ENCODE measurements at regions not wholly inside any gene's neighbourhood (a gene's known extent, or its start where the extent isn't known, plus 50 kb on each side); places are given as distances from the start of the nearest gene placed in this dataset.

GRCh38 chr17:63293323-63294075 is 152.6 kb downstream of the CYB561 start:
- TF ChIP-seq, protein P1, sequence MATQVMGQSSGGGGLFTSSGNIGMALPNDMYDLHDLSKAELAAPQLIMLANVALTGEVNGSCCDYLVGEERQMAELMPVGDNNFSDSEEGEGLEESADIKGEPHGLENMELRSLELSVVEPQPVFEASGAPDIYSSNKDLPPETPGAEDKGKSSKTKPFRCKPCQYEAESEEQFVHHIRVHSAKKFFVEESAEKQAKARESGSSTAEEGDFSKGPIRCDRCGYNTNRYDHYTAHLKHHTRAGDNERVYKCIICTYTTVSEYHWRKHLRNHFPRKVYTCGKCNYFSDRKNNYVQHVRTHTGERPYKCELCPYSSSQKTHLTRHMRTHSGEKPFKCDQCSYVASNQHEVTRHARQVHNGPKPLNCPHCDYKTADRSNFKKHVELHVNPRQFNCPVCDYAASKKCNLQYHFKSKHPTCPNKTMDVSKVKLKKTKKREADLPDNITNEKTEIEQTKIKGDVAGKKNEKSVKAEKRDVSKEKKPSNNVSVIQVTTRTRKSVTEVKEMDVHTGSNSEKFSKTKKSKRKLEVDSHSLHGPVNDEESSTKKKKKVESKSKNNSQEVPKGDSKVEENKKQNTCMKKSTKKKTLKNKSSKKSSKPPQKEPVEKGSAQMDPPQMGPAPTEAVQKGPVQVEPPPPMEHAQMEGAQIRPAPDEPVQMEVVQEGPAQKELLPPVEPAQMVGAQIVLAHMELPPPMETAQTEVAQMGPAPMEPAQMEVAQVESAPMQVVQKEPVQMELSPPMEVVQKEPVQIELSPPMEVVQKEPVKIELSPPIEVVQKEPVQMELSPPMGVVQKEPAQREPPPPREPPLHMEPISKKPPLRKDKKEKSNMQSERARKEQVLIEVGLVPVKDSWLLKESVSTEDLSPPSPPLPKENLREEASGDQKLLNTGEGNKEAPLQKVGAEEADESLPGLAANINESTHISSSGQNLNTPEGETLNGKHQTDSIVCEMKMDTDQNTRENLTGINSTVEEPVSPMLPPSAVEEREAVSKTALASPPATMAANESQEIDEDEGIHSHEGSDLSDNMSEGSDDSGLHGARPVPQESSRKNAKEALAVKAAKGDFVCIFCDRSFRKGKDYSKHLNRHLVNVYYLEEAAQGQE (IDR thresholded peaks at IDR 0.05; ENCODE audit: borderline replicate concordance): no peak
- TF ChIP-seq, protein P2, sequence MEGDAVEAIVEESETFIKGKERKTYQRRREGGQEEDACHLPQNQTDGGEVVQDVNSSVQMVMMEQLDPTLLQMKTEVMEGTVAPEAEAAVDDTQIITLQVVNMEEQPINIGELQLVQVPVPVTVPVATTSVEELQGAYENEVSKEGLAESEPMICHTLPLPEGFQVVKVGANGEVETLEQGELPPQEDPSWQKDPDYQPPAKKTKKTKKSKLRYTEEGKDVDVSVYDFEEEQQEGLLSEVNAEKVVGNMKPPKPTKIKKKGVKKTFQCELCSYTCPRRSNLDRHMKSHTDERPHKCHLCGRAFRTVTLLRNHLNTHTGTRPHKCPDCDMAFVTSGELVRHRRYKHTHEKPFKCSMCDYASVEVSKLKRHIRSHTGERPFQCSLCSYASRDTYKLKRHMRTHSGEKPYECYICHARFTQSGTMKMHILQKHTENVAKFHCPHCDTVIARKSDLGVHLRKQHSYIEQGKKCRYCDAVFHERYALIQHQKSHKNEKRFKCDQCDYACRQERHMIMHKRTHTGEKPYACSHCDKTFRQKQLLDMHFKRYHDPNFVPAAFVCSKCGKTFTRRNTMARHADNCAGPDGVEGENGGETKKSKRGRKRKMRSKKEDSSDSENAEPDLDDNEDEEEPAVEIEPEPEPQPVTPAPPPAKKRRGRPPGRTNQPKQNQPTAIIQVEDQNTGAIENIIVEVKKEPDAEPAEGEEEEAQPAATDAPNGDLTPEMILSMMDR (IDR thresholded peaks at IDR 0.05; ENCODE audit: poor library complexity, severe bottlenecking): no peak
- no peak for TF ChIP-seq EP300 (conservative IDR thresholded peaks at IDR 0.05; ENCODE audit: poor library complexity, severe bottlenecking)
- no peak for TF ChIP-seq RAD21 (conservative IDR thresholded peaks at IDR 0.05)
- TF ChIP-seq EZH2 (IDR thresholded peaks at IDR 0.05; ENCODE audit: borderline replicate concordance, insufficient read depth, low read length, poor library complexity, severe bottlenecking): no peak
- no peak for TF ChIP-seq SMC3 (conservative IDR thresholded peaks at IDR 0.05; ENCODE audit: poor library complexity)
